ENCODE measurements at regions not wholly inside any gene's neighbourhood (a gene's known extent, or its start where the extent isn't known, plus 50 kb on each side); places are given as distances from the start of the nearest gene placed in this dataset.

DNA sequence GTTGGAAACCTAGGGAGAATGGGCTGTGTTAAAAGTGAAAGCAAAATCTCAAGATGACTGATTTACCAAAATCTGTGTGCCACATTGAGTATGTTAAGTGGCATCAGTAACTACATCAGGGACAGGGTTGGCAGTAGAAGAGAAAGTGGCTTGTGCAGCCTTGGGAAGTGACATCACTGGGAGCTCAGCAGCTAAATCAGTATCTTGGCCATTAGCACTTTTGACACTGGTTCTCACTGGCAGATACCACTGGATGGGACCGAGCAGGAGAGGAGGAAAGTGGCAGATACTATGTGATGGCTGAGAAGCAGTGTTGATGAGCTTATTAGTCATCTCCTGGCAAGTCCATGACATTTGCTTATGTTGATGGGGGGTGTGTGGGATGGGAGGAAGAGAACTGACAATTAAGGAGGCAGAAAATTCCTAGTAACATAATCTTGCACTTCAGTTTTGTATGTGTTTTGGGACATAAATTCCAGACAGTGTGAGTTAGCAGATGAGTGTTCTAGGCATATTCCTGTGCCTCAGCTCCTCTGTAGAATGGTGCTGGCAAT lies 322.2 kb downstream of the SOX4 start (continued):
- no peak for TF ChIP-seq REST (IDR thresholded peaks at IDR 0.05; ENCODE audit: low read depth, low read length)

DNA sequence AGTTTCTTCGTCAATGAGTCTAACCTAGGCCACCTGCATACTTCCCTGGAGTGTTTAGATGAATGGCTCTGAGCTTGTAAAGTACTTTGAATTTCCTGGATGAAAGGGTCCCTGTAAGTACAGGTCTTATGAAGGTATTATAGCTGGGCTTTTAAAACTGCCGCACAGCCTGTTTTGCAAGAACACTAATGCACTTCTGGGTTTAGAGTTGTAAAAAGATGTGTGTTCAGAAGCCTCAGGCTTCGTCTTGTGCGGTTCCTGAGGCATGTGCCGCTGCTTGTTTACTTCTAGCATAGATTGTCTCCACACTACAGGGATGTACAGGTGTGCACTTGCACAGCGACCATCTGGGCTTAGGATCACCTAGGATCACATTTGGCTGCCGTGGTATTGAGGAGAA lies 324.5 kb downstream of the SOX4 start:
- H3F3A ChIP-seq (replicated peaks; ENCODE audit: insufficient read depth) = peaks cover 10% of the 10 kb centered on the region
- no peak for DNase-seq
- no peaks in the 10 kb centered on the region for H3K27me3 ChIP-seq (ENCODE audit: insufficient read depth)
- WGBS (ENCODE audit: low lambda C conversion rate) = over 99% methylated on average over 7 of the region's 7 CpGs
- no peak for TF ChIP-seq IRF3 (IDR thresholded peaks at IDR 0.05; ENCODE audit: low read depth, low read length)
- TF ChIP-seq NFIC (IDR thresholded peaks at IDR 0.05; ENCODE audit: borderline replicate concordance) = no peak
- H3K9me3 ChIP-seq = no peaks in the 10 kb centered on the region
- no peak overlapping the region for H2AFZ ChIP-seq (ENCODE audit: low read depth)
- POLR2A ChIA-PET = no interaction called here
- peaks cover 0 to 5% of the 10 kb centered on the region in 2 experiments for H3K36me3 ChIP-seq (replicated peaks in 1 of 2; ENCODE audit: control insufficient read depth in 1 of 2, insufficient read depth in 2 of 2, low read length in 1 of 2)
- H3K9ac ChIP-seq = no peak overlapping the region
- H3K4me3 ChIP-seq (ENCODE audit: low read depth in 2 of 2, low read length in 1 of 2) = no peak overlapping the region
- no peaks in the 10 kb centered on the region for H3K79me2 ChIP-seq (ENCODE audit: insufficient read depth)
- no peaks in the 10 kb centered on the region for H4K20me1 ChIP-seq (ENCODE audit: insufficient read depth)
- H3K4me1 ChIP-seq (ENCODE audit: control insufficient read depth in 1 of 2, insufficient read depth in 2 of 2, low read depth in 1 of 2, low read length in 1 of 2) = peaks cover 0 to 11% of the 10 kb centered on the region in 2 experiments; a peak in 2 of 4 replicates
- no peak overlapping the region for H3K4me2 ChIP-seq
- CTCF ChIA-PET = interaction anchor here (0.8 kb wide), 1 partner anchor 48 kb away, joined by 3 read pairs; no protein-coding TSS in a partner anchor
- no peaks in the 10 kb centered on the region for H3K9me2 ChIP-seq
- H3K27ac ChIP-seq (ENCODE audit: low read depth in 2 of 2, low read length in 1 of 2) = no peak overlapping the region

DNA sequence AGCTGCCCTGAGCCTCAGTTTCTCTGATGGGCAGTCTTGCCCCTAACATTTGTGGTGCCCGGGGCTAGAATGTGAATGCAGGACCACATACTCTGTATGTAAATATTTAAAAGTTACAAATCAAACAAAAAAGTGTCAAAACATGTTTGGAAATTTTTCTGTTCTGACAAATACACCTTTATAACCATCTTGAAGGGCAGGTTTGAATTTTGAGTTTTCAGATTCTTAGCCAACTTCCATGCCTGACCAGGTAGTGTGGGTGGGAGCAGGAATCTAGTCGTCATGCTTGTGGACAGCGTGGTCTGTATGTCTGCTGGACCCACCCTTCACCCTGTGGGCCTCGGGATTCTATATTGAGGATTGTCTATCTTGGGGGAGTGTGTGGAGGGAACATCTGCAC lies 325.1 kb downstream of the SOX4 start:
- 86% methylated on average over 4 of the region's 4 CpGs for WGBS (ENCODE audit: low lambda C conversion rate)
- no peak for DNase-seq
- TF ChIP-seq SIN3A (IDR thresholded peaks at IDR 0.05; ENCODE audit: borderline replicate concordance, low read depth, low read length) (no peak), JUND (IDR thresholded peaks at IDR 0.05) (no peak), TAF1 (IDR thresholded peaks at IDR 0.05; ENCODE audit: borderline replicate concordance, low read depth, low read length) (no peak), REST (IDR thresholded peaks at IDR 0.05; ENCODE audit: low read depth, low read length) (no peak), TEAD4 (IDR thresholded peaks at IDR 0.05; ENCODE audit: borderline replicate concordance, insufficient read depth) (no peak), RAD21 (IDR thresholded peaks at IDR 0.05; ENCODE audit: low read length) (no peak)
- TF ChIP-seq, protein P1, sequence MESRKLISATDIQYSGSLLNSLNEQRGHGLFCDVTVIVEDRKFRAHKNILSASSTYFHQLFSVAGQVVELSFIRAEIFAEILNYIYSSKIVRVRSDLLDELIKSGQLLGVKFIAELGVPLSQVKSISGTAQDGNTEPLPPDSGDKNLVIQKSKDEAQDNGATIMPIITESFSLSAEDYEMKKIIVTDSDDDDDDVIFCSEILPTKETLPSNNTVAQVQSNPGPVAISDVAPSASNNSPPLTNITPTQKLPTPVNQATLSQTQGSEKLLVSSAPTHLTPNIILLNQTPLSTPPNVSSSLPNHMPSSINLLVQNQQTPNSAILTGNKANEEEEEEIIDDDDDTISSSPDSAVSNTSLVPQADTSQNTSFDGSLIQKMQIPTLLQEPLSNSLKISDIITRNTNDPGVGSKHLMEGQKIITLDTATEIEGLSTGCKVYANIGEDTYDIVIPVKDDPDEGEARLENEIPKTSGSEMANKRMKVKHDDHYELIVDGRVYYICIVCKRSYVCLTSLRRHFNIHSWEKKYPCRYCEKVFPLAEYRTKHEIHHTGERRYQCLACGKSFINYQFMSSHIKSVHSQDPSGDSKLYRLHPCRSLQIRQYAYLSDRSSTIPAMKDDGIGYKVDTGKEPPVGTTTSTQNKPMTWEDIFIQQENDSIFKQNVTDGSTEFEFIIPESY (IDR thresholded peaks at IDR 0.05; ENCODE audit: borderline replicate concordance, low read depth) = no peak
- TF ChIP-seq, protein P2, sequence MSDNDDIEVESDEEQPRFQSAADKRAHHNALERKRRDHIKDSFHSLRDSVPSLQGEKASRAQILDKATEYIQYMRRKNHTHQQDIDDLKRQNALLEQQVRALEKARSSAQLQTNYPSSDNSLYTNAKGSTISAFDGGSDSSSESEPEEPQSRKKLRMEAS (IDR thresholded peaks at IDR 0.05; ENCODE audit: low read depth) = no peak
- TF ChIP-seq, protein P3, sequence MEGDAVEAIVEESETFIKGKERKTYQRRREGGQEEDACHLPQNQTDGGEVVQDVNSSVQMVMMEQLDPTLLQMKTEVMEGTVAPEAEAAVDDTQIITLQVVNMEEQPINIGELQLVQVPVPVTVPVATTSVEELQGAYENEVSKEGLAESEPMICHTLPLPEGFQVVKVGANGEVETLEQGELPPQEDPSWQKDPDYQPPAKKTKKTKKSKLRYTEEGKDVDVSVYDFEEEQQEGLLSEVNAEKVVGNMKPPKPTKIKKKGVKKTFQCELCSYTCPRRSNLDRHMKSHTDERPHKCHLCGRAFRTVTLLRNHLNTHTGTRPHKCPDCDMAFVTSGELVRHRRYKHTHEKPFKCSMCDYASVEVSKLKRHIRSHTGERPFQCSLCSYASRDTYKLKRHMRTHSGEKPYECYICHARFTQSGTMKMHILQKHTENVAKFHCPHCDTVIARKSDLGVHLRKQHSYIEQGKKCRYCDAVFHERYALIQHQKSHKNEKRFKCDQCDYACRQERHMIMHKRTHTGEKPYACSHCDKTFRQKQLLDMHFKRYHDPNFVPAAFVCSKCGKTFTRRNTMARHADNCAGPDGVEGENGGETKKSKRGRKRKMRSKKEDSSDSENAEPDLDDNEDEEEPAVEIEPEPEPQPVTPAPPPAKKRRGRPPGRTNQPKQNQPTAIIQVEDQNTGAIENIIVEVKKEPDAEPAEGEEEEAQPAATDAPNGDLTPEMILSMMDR (IDR thresholded peaks at IDR 0.05) = no peak

More for the DNA sequence above, 325.1 kb downstream of the SOX4 start:
- Histone ChIP-seq H2AFZ (ENCODE audit: low read depth) (no peak overlapping the region), H3K27ac (ENCODE audit: low read depth in 2 of 2, low read length in 1 of 2) (no peak overlapping the region), H3K36me3 (replicated peaks in 1 of 2; ENCODE audit: control insufficient read depth in 1 of 2, insufficient read depth in 2 of 2, low read length in 1 of 2) (peaks cover 0 to 5% of the 10 kb centered on the region in 2 experiments), H3K9me2 (no peaks in the 10 kb centered on the region), H3K9me3 (no peaks in the 10 kb centered on the region), H3F3A (replicated peaks; ENCODE audit: insufficient read depth) (peaks cover 10% of the 10 kb centered on the region), H3K4me2 (no peak overlapping the region), H3K79me2 (ENCODE audit: insufficient read depth) (peaks cover 2% of the 10 kb centered on the region; the same call in 1 of the 2 replicates), H3K4me1 (ENCODE audit: control insufficient read depth in 1 of 2, insufficient read depth in 2 of 2, low read depth in 1 of 2, low read length in 1 of 2) (peaks cover 0 to 11% of the 10 kb centered on the region in 2 experiments; a peak in 2 of 4 replicates), H3K4me3 (ENCODE audit: low read depth in 2 of 2, low read length in 1 of 2) (no peak overlapping the region), H3K27me3 (ENCODE audit: insufficient read depth) (no peaks in the 10 kb centered on the region), H3K9ac (no peak overlapping the region), H4K20me1 (ENCODE audit: insufficient read depth) (no peaks in the 10 kb centered on the region)
- CTCF ChIA-PET = no interaction called here
- POLR2A ChIA-PET = no interaction called here
